HG03135 (cell line): ENCODE measurements at regions not wholly inside any gene's neighbourhood (a gene's known extent, or its start where the extent isn't known, plus 50 kb on each side); places are given as distances from the start of the nearest gene placed in this dataset.

Source experiments
- ATAC-seq: cut with Tn5 transposase; IDR thresholded peaks from one replicate; pipeline ENCODE4 v1.9.1; 2021; ENCODE audit warnings: mild to moderate bottlenecking, moderate library complexity; ENCODE audit not compliant: unreplicated experiment

GRCh38 chr10:129163531-129163930 is 303.5 kb upstream of the MGMT start:
- no peak for ATAC-seq

GRCh38 chr10:129165076-129165720 is 301.8 kb upstream of the MGMT start:
- ATAC-seq = no peak

- ATAC-seq = no peak
Observed at GRCh38 chr10:129165770-129166169, 301.3 kb upstream of the MGMT start.

- no peak for ATAC-seq
Observed at GRCh38 chr10:129168660-129169059, 298.4 kb upstream of the MGMT start.

- no peak for ATAC-seq
Observed at GRCh38 chr10:129169115-129169514, 297.9 kb upstream of the MGMT start.

GRCh38 chr10:129170812-129171211 is 296.2 kb upstream of the MGMT start:
- ATAC-seq = no peak

GRCh38 chr10:129171812-129172211 is 295.2 kb upstream of the MGMT start:
- no peak for ATAC-seq

- ATAC-seq = no peak
Observed at GRCh38 chr10:129174232-129175014, 292.6 kb upstream of the MGMT start.

GRCh38 chr10:129179245-129179971 is 287.6 kb upstream of the MGMT start:
- ATAC-seq = no peak

GRCh38 chr10:129179972-129180678 is 286.9 kb upstream of the MGMT start:
- ATAC-seq = no peak

GRCh38 chr10:129184196-129184595 is 282.8 kb upstream of the MGMT start:
- no peak for ATAC-seq

- no peak for ATAC-seq
Observed at GRCh38 chr10:129187331-129187730, 279.7 kb upstream of the MGMT start.

GRCh38 chr10:129191797-129192196 is 275.2 kb upstream of the MGMT start:
- ATAC-seq = no peak

GRCh38 chr10:129192344-129193128 is 274.5 kb upstream of the MGMT start:
- ATAC-seq = no peak

GRCh38 chr10:129193148-129193547 is 273.9 kb upstream of the MGMT start:
- no peak for ATAC-seq

GRCh38 chr10:129194181-129194870 is 272.7 kb upstream of the MGMT start:
- no peak for ATAC-seq

GRCh38 chr10:129199826-129200225 is 267.2 kb upstream of the MGMT start:
- ATAC-seq = no peak

- no peak for ATAC-seq
Observed at GRCh38 chr10:129203819-129204218, 263.2 kb upstream of the MGMT start.

- ATAC-seq = no peak
Observed at GRCh38 chr10:129207297-129207696, 259.7 kb upstream of the MGMT start.

- no peak for ATAC-seq
Observed at GRCh38 chr10:129210876-129211275, 256.2 kb upstream of the MGMT start.
